SU-DHL-6 (cell line): ENCODE measurements at regions not wholly inside any gene's neighbourhood (a gene's known extent, or its start where the extent isn't known, plus 50 kb on each side); places are given as distances from the start of the nearest gene placed in this dataset.

Experiments used
- CTCF ChIP-seq: fragments of 200-600 bp; sonication (generic); IDR thresholded peaks from one replicate; pipeline ENCODE4 v1.5.1; 2017; ENCODE audit warnings: antibody characterized with exemption, mild to moderate bottlenecking, low read length, moderate library complexity; ENCODE audit not compliant: insufficient read depth, poor library complexity, severe bottlenecking
- EZH2phosphoT487 ChIP-seq: fragments of 200-600 bp; sonication (generic), shearing (Covaris generic); conservative IDR thresholded peaks from 2 replicates; pipeline ENCODE4 v1.6.1; 2018; ENCODE audit warnings: mild to moderate bottlenecking, antibody characterized with exemption, low read length, moderate library complexity, mixed read lengths

GRCh38 chr5:105283134-105283533, 1720.5 kb upstream of the NUDT12 start:
- TF ChIP-seq CTCF (no peak), EZH2phosphoT487 (no peak)
